ENCODE measurements at regions not wholly inside any gene's neighbourhood (a gene's known extent, or its start where the extent isn't known, plus 50 kb on each side); places are given as distances from the start of the nearest gene placed in this dataset.

DNA sequence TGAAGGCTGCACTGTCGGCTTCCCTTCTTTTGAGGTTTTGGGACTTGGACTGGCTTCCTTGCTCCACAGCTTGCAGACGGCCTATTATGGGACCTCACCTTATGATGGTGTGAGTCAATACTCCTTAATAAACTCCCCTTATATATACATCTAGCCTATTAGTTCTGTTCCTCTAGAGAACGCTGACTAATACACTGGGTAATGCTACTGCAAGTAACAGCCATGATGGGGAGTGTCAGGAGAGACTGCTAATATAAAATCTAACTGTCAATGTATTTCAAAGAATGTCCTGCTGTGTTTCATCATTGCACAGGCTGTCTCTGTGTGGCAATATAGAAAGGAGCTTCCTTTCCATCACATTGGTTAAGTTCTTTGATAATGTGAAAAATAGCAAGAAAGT is 57.7 kb upstream of the UST start:
- Histone ChIP-seq H3K27me3 (ENCODE audit: control insufficient read depth in 2 of 2, insufficient read depth in 2 of 2, low read length in 2 of 2) (no peaks in the 10 kb centered on the region), H3K27ac (ENCODE audit: insufficient read depth, low read depth, low read length) (no peak overlapping the region), H3K4me2 (ENCODE audit: insufficient read depth, low read length) (no peak overlapping the region), H3K36me3 (ENCODE audit: control insufficient read depth in 2 of 2, extremely low read depth in 1 of 2, insufficient read depth in 2 of 2, low read length in 2 of 2) (no peaks in the 10 kb centered on the region), H4K20me1 (replicated peaks; ENCODE audit: control insufficient read depth, extremely low read depth, insufficient read depth, low read length) (no peaks in the 10 kb centered on the region), H3K9me3 (replicated peaks; ENCODE audit: control insufficient read depth, insufficient read depth, low read length) (no peaks in the 10 kb centered on the region), H3K79me2 (ENCODE audit: control insufficient read depth, insufficient read depth, low read length) (no peaks in the 10 kb centered on the region), H3K4me1 (ENCODE audit: control insufficient read depth, extremely low read depth, insufficient read depth, low read length) (no peaks in the 10 kb centered on the region), H3K9me1 (replicated peaks; ENCODE audit: control insufficient read depth, extremely low read depth, insufficient read depth, low read length) (no peaks in the 10 kb centered on the region), H2AFZ (ENCODE audit: low read depth, low read length) (no peak overlapping the region), H3K4me3 (replicated peaks in 1 of 3; ENCODE audit: insufficient read depth in 1 of 3, low read depth in 1 of 3, low read length in 3 of 3) (no peak overlapping the region), H3K9ac (replicated peaks; ENCODE audit: extremely low read depth, insufficient read depth, low read length) (no peak overlapping the region)
- DNase-seq (ENCODE audit: low read depth, low spot score) (no peak), FAIRE-seq (no peak)
- CTCF ChIA-PET = interaction anchor here (0.7 kb wide), 1 partner anchor 14 kb away, joined by 3 read pairs; no protein-coding TSS in a partner anchor
- TF ChIP-seq POLR2A (IDR thresholded peaks at IDR 0.05; ENCODE audit: low read depth, low read length) (no peak), GATA2 (IDR thresholded peaks at IDR 0.05; ENCODE audit: insufficient read depth, insufficient read length, low read depth, low read length) (no peak), MYC (IDR thresholded peaks at IDR 0.05; ENCODE audit: low read depth, low read length) (no peak), EZH2 (IDR thresholded peaks at IDR 0.05; ENCODE audit: borderline replicate concordance, low read depth, low read length, severe bottlenecking) (no peak), MAX (IDR thresholded peaks at IDR 0.05; ENCODE audit: insufficient read depth, insufficient read length) (no peak), JUN (IDR thresholded peaks at IDR 0.05; ENCODE audit: borderline replicate concordance, insufficient read depth, insufficient read length, low read depth) (no peak), FOS (IDR thresholded peaks at IDR 0.05; ENCODE audit: borderline replicate concordance, insufficient read depth, low read length) (no peak), POLR2AphosphoS5 (IDR thresholded peaks at IDR 0.05; ENCODE audit: insufficient read depth, low read depth, low read length) (no peak)
- TF ChIP-seq, protein P1, sequence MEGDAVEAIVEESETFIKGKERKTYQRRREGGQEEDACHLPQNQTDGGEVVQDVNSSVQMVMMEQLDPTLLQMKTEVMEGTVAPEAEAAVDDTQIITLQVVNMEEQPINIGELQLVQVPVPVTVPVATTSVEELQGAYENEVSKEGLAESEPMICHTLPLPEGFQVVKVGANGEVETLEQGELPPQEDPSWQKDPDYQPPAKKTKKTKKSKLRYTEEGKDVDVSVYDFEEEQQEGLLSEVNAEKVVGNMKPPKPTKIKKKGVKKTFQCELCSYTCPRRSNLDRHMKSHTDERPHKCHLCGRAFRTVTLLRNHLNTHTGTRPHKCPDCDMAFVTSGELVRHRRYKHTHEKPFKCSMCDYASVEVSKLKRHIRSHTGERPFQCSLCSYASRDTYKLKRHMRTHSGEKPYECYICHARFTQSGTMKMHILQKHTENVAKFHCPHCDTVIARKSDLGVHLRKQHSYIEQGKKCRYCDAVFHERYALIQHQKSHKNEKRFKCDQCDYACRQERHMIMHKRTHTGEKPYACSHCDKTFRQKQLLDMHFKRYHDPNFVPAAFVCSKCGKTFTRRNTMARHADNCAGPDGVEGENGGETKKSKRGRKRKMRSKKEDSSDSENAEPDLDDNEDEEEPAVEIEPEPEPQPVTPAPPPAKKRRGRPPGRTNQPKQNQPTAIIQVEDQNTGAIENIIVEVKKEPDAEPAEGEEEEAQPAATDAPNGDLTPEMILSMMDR (IDR thresholded peaks at IDR 0.05; ENCODE audit: extremely low read depth in 1 of 2, insufficient read depth in 1 of 2, low read depth in 1 of 2, low read length in 2 of 2) = no peak
- dilution Hi-C loops (cut with MboI; ENCODE audit: extremely low pct_ligation_motif_present, low sequenced_read_pairs) (no loop called here), intact Hi-C loops (cut with micrococcal nuclease) (no loop called here)
- BruUV-seq (replicated peaks) = no TSS peak
- POLR2A ChIA-PET = no interaction called here
